Neural progenitor cell (in vitro differentiated cells): ENCODE measurements at regions not wholly inside any gene's neighbourhood (a gene's known extent, or its start where the extent isn't known, plus 50 kb on each side); places are given as distances from the start of the nearest gene placed in this dataset.
A peak's percentile ranks its signal among the peaks of the same experiment; 100 is the strongest.

ENCODE experiments used
- DNase-seq: peaks from one replicate; pipeline ENCODE4 v3.0.0-alpha.2; 2016; ENCODE audit warnings: low spot score
- H2AFZ ChIP-seq: fragments of 200-600 bp; sonication (generic); replicated peaks from 2 replicates; pipeline ENCODE4 v1.6.1; 2016; ENCODE audit warnings: antibody characterized with exemption
- H3F3A ChIP-seq: fragments of 200-600 bp; sonication (generic); 2 replicates; pipeline ENCODE4 v1.6.1; 2016; ENCODE audit warnings: antibody characterized with exemption, low read depth
- H3K27ac ChIP-seq: fragments of 200-600 bp; sonication (generic); 2 replicates; pipeline ENCODE4 v1.5.1; 2016; ENCODE audit warnings: mild to moderate bottlenecking
- H3K27me3 ChIP-seq: fragments of 200-600 bp; sonication (generic); 2 replicates; pipeline ENCODE4 v1.6.1; 2016; ENCODE audit warnings: mild to moderate bottlenecking, moderate library complexity
- H3K36me3 ChIP-seq: fragments of 200-600 bp; sonication (generic); 2 replicates; pipeline ENCODE4 v1.5.1; 2016
- H3K4me1 ChIP-seq: fragments of 200-600 bp; sonication (generic); 2 replicates; pipeline ENCODE4 v1.6.1; 2016; ENCODE audit warnings: mixed run types
- H3K4me2 ChIP-seq: fragments of 200-600 bp; sonication (generic); 2 replicates; pipeline ENCODE4 v1.6.1; 2016
- H3K4me3 ChIP-seq: fragments of 200-600 bp; sonication (generic); 2 replicates; pipeline ENCODE4 v1.5.1; 2016
- H3K79me2 ChIP-seq: fragments of 200-600 bp; sonication (generic); 2 replicates; pipeline ENCODE4 v1.6.1; 2016; ENCODE audit warnings: low read depth
- H3K9ac ChIP-seq: fragments of 200-600 bp; sonication (generic); 2 replicates; pipeline ENCODE4 v1.6.1; 2016
- H3K9me3 ChIP-seq: fragments of 200-600 bp; sonication (generic); 2 replicates; pipeline ENCODE4 v1.5.1; 2016; ENCODE audit warnings: low read depth
- H4K20me1 ChIP-seq: fragments of 200-600 bp; sonication (generic); 2 replicates; pipeline ENCODE4 v1.6.1; 2016; ENCODE audit warnings: low read depth
- H3K27ac Mint-ChIP-seq: 3 replicates; pipeline ENCODE4 v1.8.0; 2021; ENCODE audit warnings: mixed read lengths
- H3K27me3 Mint-ChIP-seq: 2 replicates; pipeline ENCODE4 v1.8.0; 2022; ENCODE audit warnings: low read depth, mild to moderate bottlenecking, inconsistent platforms, moderate library complexity, mixed read lengths; ENCODE audit not compliant: insufficient read depth
- H3K36me3 Mint-ChIP-seq: 3 replicates; pipeline ENCODE4 v1.8.0; 2021; ENCODE audit warnings: mixed read lengths
- H3K4me1 Mint-ChIP-seq: 3 replicates; pipeline ENCODE4 v1.8.0; 2021; ENCODE audit warnings: mixed read lengths
- H3K4me3 Mint-ChIP-seq: 3 replicates; pipeline ENCODE4 v1.8.0; 2021; ENCODE audit warnings: mild to moderate bottlenecking, moderate library complexity, mixed read lengths
- H3K9me3 Mint-ChIP-seq: 3 replicates; pipeline ENCODE4 v1.8.0; 2020; ENCODE audit warnings: mixed read lengths
- EZH2 ChIP-seq: fragments of 200-600 bp; sonication (generic); IDR thresholded peaks from 2 replicates; pipeline ENCODE4 v1.6.1; 2017; ENCODE audit warnings: antibody characterized with exemption, mild to moderate bottlenecking, moderate library complexity
- EZH2phosphoT487 ChIP-seq: fragments of 200-600 bp; sonication (generic); IDR thresholded peaks from 2 replicates; pipeline ENCODE4 v1.6.1; 2017; ENCODE audit warnings: antibody characterized with exemption
- TF ChIP-seq, protein P1 (sequence below): fragments of 200-600 bp; sonication (generic); IDR thresholded peaks from 2 replicates; pipeline ENCODE4 v1.5.1; 2017; ENCODE audit warnings: antibody characterized with exemption, mild to moderate bottlenecking

DNA sequence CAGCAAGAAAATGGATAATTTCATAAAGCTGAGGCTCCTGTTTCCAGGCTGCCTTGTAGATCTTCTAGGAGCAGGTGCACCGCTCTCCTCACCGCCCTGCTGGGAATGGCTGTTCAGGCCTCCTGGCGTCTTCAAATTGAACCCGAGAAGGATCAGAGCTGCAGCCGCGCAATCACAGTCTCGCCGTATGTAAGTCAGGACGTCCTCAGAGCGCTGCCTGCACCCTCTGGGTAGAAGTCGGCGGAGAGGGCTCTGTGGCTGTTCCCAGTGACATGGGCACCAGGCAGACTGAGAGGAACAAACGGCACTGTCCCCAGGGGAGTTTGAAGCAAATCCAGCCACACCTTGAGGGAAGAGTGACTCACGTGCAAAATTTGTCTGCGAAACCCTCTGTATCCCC is 476.9 kb downstream of the TCERG1L start:
- no peaks in the 10 kb centered on the region for H3K9me3 Mint-ChIP-seq
- no peak overlapping the region for H3K4me3 ChIP-seq
- H3K36me3 ChIP-seq = no peaks in the 10 kb centered on the region
- H3K4me1 ChIP-seq = no peaks in the 10 kb centered on the region
- no peak overlapping the region for H3K4me3 Mint-ChIP-seq
- no peaks in the 10 kb centered on the region for H3K79me2 ChIP-seq
- H3K27ac Mint-ChIP-seq = peak overlapping the region; percentile 86
- no peak for TF ChIP-seq EZH2phosphoT487
- no peak for TF ChIP-seq EZH2
- TF ChIP-seq, protein P1, sequence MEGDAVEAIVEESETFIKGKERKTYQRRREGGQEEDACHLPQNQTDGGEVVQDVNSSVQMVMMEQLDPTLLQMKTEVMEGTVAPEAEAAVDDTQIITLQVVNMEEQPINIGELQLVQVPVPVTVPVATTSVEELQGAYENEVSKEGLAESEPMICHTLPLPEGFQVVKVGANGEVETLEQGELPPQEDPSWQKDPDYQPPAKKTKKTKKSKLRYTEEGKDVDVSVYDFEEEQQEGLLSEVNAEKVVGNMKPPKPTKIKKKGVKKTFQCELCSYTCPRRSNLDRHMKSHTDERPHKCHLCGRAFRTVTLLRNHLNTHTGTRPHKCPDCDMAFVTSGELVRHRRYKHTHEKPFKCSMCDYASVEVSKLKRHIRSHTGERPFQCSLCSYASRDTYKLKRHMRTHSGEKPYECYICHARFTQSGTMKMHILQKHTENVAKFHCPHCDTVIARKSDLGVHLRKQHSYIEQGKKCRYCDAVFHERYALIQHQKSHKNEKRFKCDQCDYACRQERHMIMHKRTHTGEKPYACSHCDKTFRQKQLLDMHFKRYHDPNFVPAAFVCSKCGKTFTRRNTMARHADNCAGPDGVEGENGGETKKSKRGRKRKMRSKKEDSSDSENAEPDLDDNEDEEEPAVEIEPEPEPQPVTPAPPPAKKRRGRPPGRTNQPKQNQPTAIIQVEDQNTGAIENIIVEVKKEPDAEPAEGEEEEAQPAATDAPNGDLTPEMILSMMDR = no peak
- no peaks in the 10 kb centered on the region for H3K9me3 ChIP-seq
- no peak overlapping the region for H2AFZ ChIP-seq
- H3K27me3 Mint-ChIP-seq = peaks cover 2% of the 10 kb centered on the region
- H3K36me3 Mint-ChIP-seq = no peaks in the 10 kb centered on the region
- no peaks in the 10 kb centered on the region for H3K27me3 ChIP-seq
- H3K27ac ChIP-seq = no peak overlapping the region
- no peak overlapping the region for H3K9ac ChIP-seq
- H3F3A ChIP-seq = no peaks in the 10 kb centered on the region
- H3K4me2 ChIP-seq = no peak overlapping the region
- no peaks in the 10 kb centered on the region for H4K20me1 ChIP-seq
- no peaks in the 10 kb centered on the region for H3K4me1 Mint-ChIP-seq
- no peak for DNase-seq

DNA sequence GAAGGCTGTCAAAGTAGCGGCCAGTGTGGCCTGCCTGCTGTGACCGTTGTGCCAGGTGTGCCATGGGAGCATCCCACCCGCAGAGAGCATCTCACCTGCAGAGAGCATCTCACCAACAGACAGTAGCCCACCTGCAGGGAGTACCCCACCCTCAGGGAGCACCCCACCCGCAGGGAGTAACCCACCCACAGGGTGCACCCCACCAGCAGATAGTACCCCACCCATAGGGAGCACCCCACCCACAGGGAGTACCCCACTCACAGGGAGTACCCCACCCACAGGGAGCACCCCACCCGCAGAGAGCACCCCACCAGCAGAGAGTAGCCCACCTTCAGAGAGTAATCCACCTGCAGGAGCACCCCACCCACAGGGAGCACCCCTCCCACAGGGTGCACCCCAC is 476.5 kb downstream of the TCERG1L start:
- TF ChIP-seq, protein P1 = no peak
- TF ChIP-seq EZH2phosphoT487 = no peak
- no peak for TF ChIP-seq EZH2
- Mint-ChIP-seq H3K27me3 (peaks cover 2% of the 10 kb centered on the region), H3K9me3 (no peaks in the 10 kb centered on the region), H3K4me3 (no peak overlapping the region), H3K27ac (no peak overlapping the region), H3K4me1 (no peaks in the 10 kb centered on the region), H3K36me3 (no peaks in the 10 kb centered on the region)
- Histone ChIP-seq H3K36me3 (no peaks in the 10 kb centered on the region), H2AFZ (no peak overlapping the region), H4K20me1 (no peaks in the 10 kb centered on the region), H3K4me1 (no peaks in the 10 kb centered on the region), H3F3A (no peaks in the 10 kb centered on the region), H3K9ac (no peak overlapping the region), H3K27ac (no peak overlapping the region), H3K9me3 (no peaks in the 10 kb centered on the region), H3K4me3 (no peak overlapping the region), H3K27me3 (no peaks in the 10 kb centered on the region), H3K79me2 (no peaks in the 10 kb centered on the region), H3K4me2 (no peak overlapping the region)
- DNase-seq = no peak

DNA sequence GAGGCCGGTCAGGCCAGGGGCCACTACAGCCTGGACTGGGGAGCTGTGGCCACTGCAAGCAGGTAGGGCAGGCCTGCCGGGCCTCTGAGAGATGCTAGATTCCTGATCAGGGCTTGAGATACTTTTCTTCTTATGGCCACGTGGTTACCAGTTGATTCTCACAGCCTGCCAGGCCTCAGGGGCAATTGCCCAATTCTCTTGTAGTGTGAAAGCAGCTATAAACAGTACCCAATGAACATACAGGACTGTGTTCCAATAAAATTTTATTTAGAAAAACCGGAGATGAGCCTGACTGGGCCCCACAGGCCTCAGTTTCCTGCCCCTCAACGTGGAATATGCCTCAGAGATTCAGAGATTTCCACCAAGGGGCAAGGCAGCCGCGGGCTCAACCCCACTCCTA is 475.2 kb downstream of the TCERG1L start:
- Histone ChIP-seq H4K20me1 (no peaks in the 10 kb centered on the region), H3K9me3 (no peaks in the 10 kb centered on the region), H3K27ac (no peak overlapping the region), H3K79me2 (no peaks in the 10 kb centered on the region), H3K27me3 (no peaks in the 10 kb centered on the region), H3K4me1 (no peaks in the 10 kb centered on the region), H3F3A (no peaks in the 10 kb centered on the region), H2AFZ (no peak overlapping the region), H3K4me2 (no peak overlapping the region), H3K4me3 (no peak overlapping the region), H3K36me3 (no peaks in the 10 kb centered on the region), H3K9ac (no peak overlapping the region)
- Mint-ChIP-seq H3K4me1 (no peaks in the 10 kb centered on the region), H3K4me3 (no peak overlapping the region), H3K27ac (no peak overlapping the region), H3K9me3 (no peaks in the 10 kb centered on the region), H3K36me3 (no peaks in the 10 kb centered on the region), H3K27me3 (peaks cover 2% of the 10 kb centered on the region)
- no peak for TF ChIP-seq EZH2phosphoT487
- TF ChIP-seq, protein P1 = no peak
- TF ChIP-seq EZH2 = no peak
- no peak for DNase-seq
